Right cardiac atrium (tissue), 5 donors: ENCODE measurements at regions not wholly inside any gene's neighbourhood (a gene's known extent, or its start where the extent isn't known, plus 50 kb on each side); places are given as distances from the start of the nearest gene placed in this dataset.

Experiments used
- ATAC-seq, 2 donors: fragments of 200-7000 bp; cut with Tn5 transposase; one replicate each; pipeline versions ENCODE4 v1.8.0 to v1.9.1; 2020; ENCODE audit warnings: moderate library complexity in 2 of 2, mild to moderate bottlenecking in 1 of 2
- DNase-seq, 3 donors: peaks; one replicate each; pipeline ENCODE4 v3.0.0-alpha.2; 2020
- H3K27ac ChIP-seq: one replicate; pipeline ENCODE4 v1.5.1; 2013; ENCODE audit warnings: mild to moderate bottlenecking, low read length, control low read depth, moderate library complexity
- H3K27me3 ChIP-seq: one replicate; pipeline ENCODE4 v1.6.1; 2013; ENCODE audit not compliant: control insufficient read depth, insufficient read depth
- H3K4me1 ChIP-seq: one replicate; pipeline ENCODE4 v1.6.1; 2013; ENCODE audit warnings: low read length; ENCODE audit not compliant: control insufficient read depth, insufficient read depth
- H3K4me3 ChIP-seq: one replicate; pipeline ENCODE4 v1.5.1; 2013; ENCODE audit warnings: low read length, control low read depth
- H3K9me3 ChIP-seq: one replicate; pipeline ENCODE4 v1.6.1; 2013; ENCODE audit warnings: low read length; ENCODE audit not compliant: control insufficient read depth
- WGBS: extraction: QIAGEN DNeasy Blood & Tissue Kit; methylation state at CpG from one replicate; pipeline ENCODE4 v1.1.7; 2013; 5-methylcytosine and 5-hydroxymethylcytosine counted together
- intact Hi-C, 4 donors: fragments of 100-400 bp; cut with DNase I; formaldehyde crosslinking; loops; one replicate each; pipeline versions ENCODE4 v1.11.0 to v1.14.0; 2022 to 2023
- donor health status: healthy with polysubstance abuse.
- donor health status: DM: no; HTN: yes; CAD: no.
- donor health status: DM: no; HTN: no; CAD: no.
- donor health status: DM: no; HTN: yes; CAD: no; lungs with severe emphysema.
- donor health status: DM: yes; HTN: yes; CAD: no.

DNA sequence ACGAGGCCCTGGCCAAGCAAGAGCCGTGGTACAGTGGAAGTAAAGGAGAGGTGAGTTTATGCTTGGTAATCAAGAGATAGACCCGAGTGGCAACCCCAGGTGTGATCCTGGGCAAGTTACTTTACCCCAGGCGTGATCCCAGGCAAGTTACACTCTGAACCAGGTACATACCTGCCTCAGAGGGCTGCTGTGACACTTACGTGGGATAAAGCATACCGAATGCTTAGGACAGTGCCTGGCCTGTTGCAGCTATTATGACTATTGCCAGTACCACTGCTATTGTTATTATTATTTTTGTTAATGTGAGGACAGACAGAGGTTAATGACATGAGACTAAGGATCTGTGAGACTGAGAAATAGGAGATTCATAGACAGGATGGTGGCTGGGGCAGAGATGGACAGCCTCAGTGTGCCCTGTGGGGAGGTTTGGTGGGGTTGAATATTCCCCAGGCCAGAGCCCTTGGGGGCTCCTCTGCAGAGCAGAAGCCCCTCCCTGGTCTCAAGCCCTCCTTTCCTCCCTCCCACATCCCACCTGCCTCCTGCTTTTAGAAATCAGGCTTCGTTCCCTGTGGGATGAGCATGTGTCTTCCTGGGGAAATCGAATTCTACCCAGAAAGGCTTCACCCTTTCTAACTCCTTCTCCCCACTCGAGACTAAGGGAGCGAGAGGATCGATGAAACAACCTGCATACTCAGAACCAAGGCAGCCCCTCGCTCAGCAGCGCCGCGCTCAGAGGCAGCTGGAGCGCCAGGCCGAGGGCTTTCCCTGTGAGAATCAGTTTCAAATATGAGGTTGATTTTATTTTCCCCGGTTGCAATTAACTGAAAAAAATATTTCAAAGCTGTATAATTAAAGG lies 62.0 kb upstream of the SIX3 start:
- ATAC-seq (peak in 1 of 2 donors; percentile 26), DNase-seq (no peak)
- Histone ChIP-seq H3K9me3 (no peaks in the 10 kb centered on the region), H3K4me1 (no peaks in the 10 kb centered on the region), H3K27me3 (peaks cover 7% of the 10 kb centered on the region), H3K4me3 (no peak overlapping the region), H3K27ac (no peak overlapping the region)
- intact Hi-C loops: no loop called here
- 73% methylated on average over 18 of the region's 18 CpGs for WGBS

GRCh38 chr2:44880125-44880483 lies 61.4 kb upstream of the SIX3 start:
- intact Hi-C loops: no loop called here
- no peak for ATAC-seq
- H3K27ac ChIP-seq: no peak overlapping the region
- no peak for DNase-seq
- H3K9me3 ChIP-seq: no peaks in the 10 kb centered on the region
- no peak overlapping the region for H3K4me3 ChIP-seq
- H3K4me1 ChIP-seq: no peaks in the 10 kb centered on the region
- WGBS: 59% methylated on average over 8 of the region's 8 CpGs
- peaks cover 7% of the 10 kb centered on the region for H3K27me3 ChIP-seq

DNA sequence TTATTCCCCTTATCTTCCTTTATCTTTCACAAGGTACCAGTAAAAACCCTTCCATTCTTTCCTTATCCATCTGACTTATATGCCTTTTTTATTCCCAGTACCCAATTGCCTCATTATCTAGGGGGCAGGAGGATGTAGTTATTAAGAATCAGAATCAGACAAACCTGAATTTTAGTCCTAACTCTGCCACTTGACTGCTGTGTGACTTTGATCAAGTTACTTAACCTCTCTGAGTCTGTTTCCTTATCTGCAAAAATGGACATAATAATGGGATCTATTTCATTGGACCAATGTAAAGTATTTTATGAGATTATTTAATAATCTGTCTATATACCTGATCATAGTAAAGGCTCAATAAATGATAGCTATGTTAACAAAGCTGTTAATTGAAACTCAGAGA lies 59.6 kb upstream of the SIX3 start:
- Histone ChIP-seq H3K27ac (no peak overlapping the region), H3K27me3 (peaks cover 7% of the 10 kb centered on the region), H3K4me3 (no peak overlapping the region), H3K4me1 (no peaks in the 10 kb centered on the region), H3K9me3 (no peaks in the 10 kb centered on the region)
- intact Hi-C loops: no loop called here
- DNase-seq (no peak), ATAC-seq (no peak)

GRCh38 chr2:44883356-44883755 lies 58.1 kb upstream of the SIX3 start:
- peaks cover 7% of the 10 kb centered on the region for H3K27me3 ChIP-seq

GRCh38 chr2:44884231-44884630 lies 57.3 kb upstream of the SIX3 start:
- Histone ChIP-seq H3K27me3 (peaks cover 7% of the 10 kb centered on the region), H3K27ac (no peak overlapping the region), H3K4me3 (no peak overlapping the region), H3K4me1 (no peaks in the 10 kb centered on the region), H3K9me3 (no peaks in the 10 kb centered on the region)
- DNase-seq (no peak), ATAC-seq (no peak)
- WGBS: 87% methylated on average over 3 of the region's 3 CpGs
- intact Hi-C loops: no loop called here

More at GRCh38 chr2:44883356-44883755, 58.1 kb upstream of the SIX3 start:
- 90% methylated on average over 4 of the region's 4 CpGs for WGBS
- Histone ChIP-seq H3K27ac (no peak overlapping the region), H3K4me3 (no peak overlapping the region), H3K9me3 (no peaks in the 10 kb centered on the region), H3K4me1 (no peaks in the 10 kb centered on the region)
- intact Hi-C loops: no loop called here
- DNase-seq (no peak), ATAC-seq (no peak)

DNA sequence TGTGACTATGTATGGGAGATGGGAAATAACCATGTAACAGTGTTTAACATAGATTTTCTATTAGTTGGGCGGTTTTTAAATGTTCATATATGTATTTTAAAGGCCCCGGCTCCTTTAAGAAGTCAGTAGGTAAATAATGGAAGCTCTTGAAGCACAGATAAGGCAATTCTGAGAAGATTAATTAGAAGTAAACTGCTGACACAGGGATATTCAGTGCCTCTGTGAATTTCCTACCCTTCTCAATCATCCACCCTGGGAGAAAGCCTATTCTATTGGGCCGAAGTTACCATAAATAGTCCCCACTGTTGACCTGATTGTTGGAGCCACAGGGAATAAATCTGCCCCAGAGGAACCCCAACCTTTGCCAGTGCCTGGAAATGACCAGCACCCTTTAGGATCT lies 56.8 kb upstream of the SIX3 start:
- DNase-seq (no peak), ATAC-seq (no peak)
- Histone ChIP-seq H3K4me3 (no peak overlapping the region), H3K27me3 (peaks cover 7% of the 10 kb centered on the region), H3K4me1 (no peaks in the 10 kb centered on the region), H3K27ac (no peak overlapping the region), H3K9me3 (no peaks in the 10 kb centered on the region)
- intact Hi-C loops: no loop called here
- WGBS: 72% methylated on average over 3 of the region's 3 CpGs

- Histone ChIP-seq H3K27me3 (peaks cover 9% of the 10 kb centered on the region), H3K4me1 (no peaks in the 10 kb centered on the region)
- intact Hi-C loops: no loop called here
Observed at GRCh38 chr2:44886414-44886813, 55.1 kb upstream of the SIX3 start.

GRCh38 chr2:44889096-44889495 lies 52.4 kb upstream of the SIX3 start:
- H3K4me1 ChIP-seq: no peaks in the 10 kb centered on the region
- no peak overlapping the region for H3K4me3 ChIP-seq
- peaks cover 5% of the 10 kb centered on the region for H3K9me3 ChIP-seq
- H3K27me3 ChIP-seq: peaks cover 5% of the 10 kb centered on the region
- ATAC-seq (no peak), DNase-seq (no peak)
- intact Hi-C loops: no loop called here
- H3K27ac ChIP-seq: no peak overlapping the region
- 69% methylated on average over 3 of the region's 3 CpGs for WGBS

More at GRCh38 chr2:44886414-44886813, 55.1 kb upstream of the SIX3 start:
- 48% methylated on average over 10 of the region's 10 CpGs for WGBS
- no peak for ATAC-seq
- DNase-seq: no peak
- Histone ChIP-seq H3K27ac (no peak overlapping the region), H3K9me3 (no peaks in the 10 kb centered on the region), H3K4me3 (no peak overlapping the region)
